G401 (cell line): ENCODE measurements at regions not wholly inside any gene's neighbourhood (a gene's known extent, or its start where the extent isn't known, plus 50 kb on each side); places are given as distances from the start of the nearest gene placed in this dataset.
"Not testable (repeated sequence)": the region's sequence is repeated elsewhere in the genome, so short reads cannot be mapped to it uniquely, and the experiment has no call there.

Experiments
- DNase-seq: peaks from one replicate; pipeline ENCODE4 v3.0.0-alpha.2; 2015; ENCODE audit warnings: low spot score
- in situ Hi-C: cut with HindIII; loops from 2 replicates; pipeline ENCODE4 v1.10.0; 2016; ENCODE audit warnings: low sequenced_read_pairs, mixed read lengths

DNA sequence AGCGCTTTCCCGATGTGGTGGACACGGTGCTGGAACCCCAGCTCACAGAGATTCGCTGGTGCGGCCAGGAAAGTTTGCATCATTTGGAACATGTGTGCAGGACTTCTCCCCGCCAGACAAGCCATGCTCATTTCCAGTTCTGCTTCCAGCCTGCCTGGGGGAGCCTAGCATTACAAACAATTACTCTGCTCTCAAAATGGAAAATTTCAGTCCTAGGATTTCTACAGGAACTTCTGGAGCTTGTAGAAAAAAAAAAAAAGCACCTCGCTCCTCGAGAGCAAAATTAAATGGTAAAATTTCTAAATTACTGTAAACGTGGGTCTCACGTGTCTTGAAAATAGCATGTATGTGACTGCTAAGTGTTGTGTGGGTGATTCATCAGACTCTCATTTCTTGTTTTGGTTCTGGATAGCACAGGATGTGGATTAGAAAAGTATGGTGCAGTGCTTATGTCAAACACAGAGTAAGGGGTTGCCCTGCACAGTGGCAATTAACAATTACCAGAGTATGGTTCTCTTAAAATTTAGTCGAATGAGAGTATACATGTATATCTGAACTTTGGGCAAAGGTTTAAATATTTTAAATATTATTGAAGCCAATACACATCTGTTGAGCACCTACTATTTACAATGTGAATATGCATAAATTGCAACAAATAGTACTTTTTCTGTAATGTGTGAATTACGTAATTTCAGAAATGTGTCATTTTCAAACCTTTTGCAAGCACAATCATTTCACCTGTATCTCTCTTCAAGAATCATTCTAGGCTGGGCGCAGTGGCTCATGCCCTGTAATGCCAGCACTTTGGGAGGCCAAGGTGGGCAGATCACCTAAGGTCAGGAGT is 61.8 kb upstream of the PTGFRN start:
- in situ Hi-C loops: no loop called here
- no peak for DNase-seq

- DNase-seq: no peak
- in situ Hi-C loops: no loop called here
These were observed 59.3 kb upstream of the PTGFRN start for GRCh38 chr1:116850436-116850835.

DNA sequence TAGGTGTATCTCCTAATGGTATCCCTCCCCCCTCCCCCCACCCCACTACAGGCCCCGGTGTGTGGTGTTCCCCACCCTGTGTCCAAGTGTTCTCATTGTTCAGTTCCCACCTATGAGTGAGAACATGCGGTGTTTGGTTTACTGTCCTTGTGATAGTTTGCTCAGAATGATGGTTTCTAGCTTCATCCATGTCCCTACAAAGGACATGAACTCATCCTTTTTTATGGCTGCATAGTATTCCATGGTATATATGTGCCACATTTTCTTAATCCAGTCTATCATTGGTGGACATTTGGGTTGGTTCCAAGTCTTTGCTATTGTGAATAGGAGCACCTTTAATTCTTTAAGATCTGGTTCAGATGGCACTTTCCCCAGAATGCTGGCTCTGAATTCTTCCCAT is 58.5 kb upstream of the PTGFRN start:
- in situ Hi-C loops, DNase-seq: not testable (repeated sequence)

- in situ Hi-C loops: no loop called here
- DNase-seq: no peak
These were observed 57.9 kb upstream of the PTGFRN start for GRCh38 chr1:116851846-116852245.

GRCh38 chr1:116852367-116852766 is 57.3 kb upstream of the PTGFRN start:
- in situ Hi-C loops: no loop called here
- no peak for DNase-seq

- in situ Hi-C loops: no loop called here
- DNase-seq: no peak
These were observed 56.8 kb upstream of the PTGFRN start for GRCh38 chr1:116852910-116853309.

- DNase-seq: peak; percentile 37
- in situ Hi-C loops: no loop called here
These were observed 55.9 kb upstream of the PTGFRN start for GRCh38 chr1:116853680-116854402.

DNA sequence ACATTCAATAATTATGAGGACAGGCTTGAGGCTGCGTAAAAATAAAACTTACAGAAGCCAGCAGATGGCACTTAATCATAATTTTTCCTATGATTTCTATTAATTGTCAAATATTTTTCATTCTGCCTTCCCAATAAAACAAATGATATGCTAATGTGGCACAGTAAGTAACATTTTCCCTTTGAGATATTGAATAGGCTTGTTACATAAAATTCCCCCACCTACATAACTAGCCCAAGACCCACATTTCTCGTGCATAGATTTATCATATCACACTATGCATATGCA is 55.4 kb upstream of the PTGFRN start:
- in situ Hi-C loops: no loop called here
- DNase-seq: no peak

- DNase-seq: no peak
- in situ Hi-C loops: no loop called here
These were observed 55.0 kb upstream of the PTGFRN start for GRCh38 chr1:116854716-116855115.

DNA sequence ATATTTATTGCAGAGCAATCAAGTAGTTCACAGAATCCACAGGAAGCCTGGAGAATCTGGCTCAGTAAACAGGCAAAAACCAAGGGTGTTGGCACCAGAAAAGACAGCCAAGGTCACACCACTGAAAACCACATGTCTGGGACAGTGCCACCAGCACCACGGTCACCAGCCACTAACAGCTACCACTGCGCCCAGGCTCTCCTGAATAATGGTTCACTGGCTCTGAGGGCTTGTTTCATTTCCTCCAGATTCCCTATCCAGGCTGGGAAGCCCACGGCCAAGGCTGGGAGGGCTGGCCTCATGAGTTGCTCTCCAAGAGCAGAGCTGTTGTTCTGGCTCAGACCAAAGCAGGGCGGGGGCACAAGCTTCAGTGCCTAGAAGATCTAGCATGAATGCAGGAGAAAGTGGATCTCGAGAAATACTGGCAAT is 54.5 kb upstream of the PTGFRN start:
- peak; percentile 42 for DNase-seq
- in situ Hi-C loops: no loop called here

- no peak for DNase-seq
- in situ Hi-C loops: no loop called here
These were observed 53.9 kb upstream of the PTGFRN start for GRCh38 chr1:116855773-116856201.

GRCh38 chr1:116856312-116856711 is 53.4 kb upstream of the PTGFRN start:
- in situ Hi-C loops: no loop called here
- no peak for DNase-seq

- in situ Hi-C loops: no loop called here
- no peak for DNase-seq
These were observed 52.6 kb upstream of the PTGFRN start for GRCh38 chr1:116857092-116857491.
